Prostate gland (tissue), 2 donors: ENCODE measurements at regions not wholly inside any gene's neighbourhood (a gene's known extent, or its start where the extent isn't known, plus 50 kb on each side); places are given as distances from the start of the nearest gene placed in this dataset.
"Not testable (repeated sequence)": the region's sequence is repeated elsewhere in the genome, so short reads cannot be mapped to it uniquely, and the experiment has no call there.

Experiments used
- CTCF ChIP-seq, 4 experiments: fragments of 200-600 bp in 2 of 4; fragments of 450-650 bp in 2 of 4; sonication (generic) in 2 of 4; IDR thresholded peaks; 1 replicate in 3 of 4; 2 replicates in 1 of 4; pipeline ENCODE4 v1.5.1; 2016 to 2019; ENCODE audit warnings: antibody characterized with exemption in 4 of 4, mild to moderate bottlenecking in 2 of 4, moderate library complexity in 2 of 4
- POLR2AphosphoS5 ChIP-seq: sonication (generic); formaldehyde crosslinking; IDR thresholded peaks from one replicate; pipeline ENCODE4 v1.6.1; 2017; ENCODE audit warnings: antibody characterized with exemption

GRCh38 chr4:59676992-59677391 is 1523.1 kb upstream of the ADGRL3 start:
- TF ChIP-seq POLR2AphosphoS5; CTCF (IDR thresholded peaks at IDR 0.05): not testable (repeated sequence)
